ENCODE measurements at regions not wholly inside any gene's neighbourhood (a gene's known extent, or its start where the extent isn't known, plus 50 kb on each side); places are given as distances from the start of the nearest gene placed in this dataset.

- DNase-seq = no peak
These were observed 185.9 kb upstream of the LINGO1 start for GRCh38 chr15:77818484-77819047.

- no peak for DNase-seq
These were observed 184.7 kb upstream of the LINGO1 start for GRCh38 chr15:77817434-77817833.

- DNase-seq = no peak
These were observed 184.3 kb upstream of the LINGO1 start for GRCh38 chr15:77816983-77817382.

GRCh38 chr15:77815015-77815414, 182.3 kb upstream of the LINGO1 start:
- no peak for DNase-seq

- no peak for DNase-seq
These were observed 180.0 kb upstream of the LINGO1 start for GRCh38 chr15:77812664-77813063.

GRCh38 chr15:77811270-77811669, 178.6 kb upstream of the LINGO1 start:
- DNase-seq = no peak

- DNase-seq = no peak
These were observed 177.4 kb upstream of the LINGO1 start for GRCh38 chr15:77810130-77810571.

- no peak for DNase-seq
These were observed 176.0 kb upstream of the LINGO1 start for GRCh38 chr15:77808581-77809177.

- no peak for DNase-seq
These were observed 175.4 kb upstream of the LINGO1 start for GRCh38 chr15:77808075-77808474.

- DNase-seq = no peak
These were observed 174.9 kb upstream of the LINGO1 start for GRCh38 chr15:77807611-77808010.

- DNase-seq = no peak
These were observed 174.4 kb upstream of the LINGO1 start for GRCh38 chr15:77807115-77807514.

GRCh38 chr15:77804210-77804609, 171.5 kb upstream of the LINGO1 start:
- DNase-seq = no peak

GRCh38 chr15:77803487-77803886, 170.8 kb upstream of the LINGO1 start:
- DNase-seq = no peak

GRCh38 chr15:77800305-77800704, 167.6 kb upstream of the LINGO1 start:
- no peak for DNase-seq

GRCh38 chr15:77798847-77799246, 166.1 kb upstream of the LINGO1 start:
- DNase-seq = no peak

- no peak for DNase-seq
These were observed 165.6 kb upstream of the LINGO1 start for GRCh38 chr15:77798151-77798835.

GRCh38 chr15:77797270-77797669, 164.6 kb upstream of the LINGO1 start:
- no peak for DNase-seq

GRCh38 chr15:77796046-77796729, 163.5 kb upstream of the LINGO1 start:
- no peak for DNase-seq

GRCh38 chr15:77795446-77795845, 162.7 kb upstream of the LINGO1 start:
- no peak for DNase-seq

- no peak for DNase-seq
These were observed 159.2 kb upstream of the LINGO1 start for GRCh38 chr15:77791941-77792340.

GRCh38 chr15:77790481-77790880, 157.8 kb upstream of the LINGO1 start:
- DNase-seq = no peak

GRCh38 chr15:77786956-77787355, 154.2 kb upstream of the LINGO1 start:
- no peak for DNase-seq

GRCh38 chr15:77786181-77786890, 153.6 kb upstream of the LINGO1 start:
- no peak for DNase-seq
